ENCODE measurements at regions not wholly inside any gene's neighbourhood (a gene's known extent, or its start where the extent isn't known, plus 50 kb on each side); places are given as distances from the start of the nearest gene placed in this dataset.

DNA sequence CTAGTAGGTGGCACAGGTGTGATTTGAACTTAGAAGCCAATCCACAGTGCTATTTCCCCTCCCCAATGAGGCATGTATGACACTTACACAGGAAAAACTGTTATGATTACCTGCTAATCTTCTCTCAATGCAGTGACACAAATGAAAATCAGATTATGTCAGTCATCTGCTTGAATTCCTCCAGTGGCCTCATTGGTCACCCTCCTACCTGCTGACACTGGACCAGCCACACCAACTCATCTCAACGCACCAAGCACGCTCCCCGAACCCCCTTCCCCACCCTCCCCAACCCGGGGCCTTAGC, 82.2 kb upstream of the SEC11C start:
- intact Hi-C loops (cut with micrococcal nuclease) = loop anchor here in 1 of 2 donors (1.0 kb wide), 2 partner anchors 276 to 289 kb away; no protein-coding TSS in a partner anchor
- Histone ChIP-seq H3K27ac (ENCODE audit: low read depth, low read length) (no peak overlapping the region), H3K4me3 (ENCODE audit: low read length) (no peak overlapping the region), H3K36me3 (ENCODE audit: control insufficient read depth in 2 of 3, insufficient read depth in 3 of 3, low read length in 3 of 3) (no peaks in the 10 kb centered on the region), H3K27me3 (ENCODE audit: control insufficient read depth in 2 of 2, insufficient read depth in 2 of 2, low read length in 2 of 2) (no peaks in the 10 kb centered on the region), H3K4me1 (ENCODE audit: control insufficient read depth in 2 of 2, insufficient read depth in 2 of 2, low read length in 2 of 2) (no peaks in the 10 kb centered on the region), H3K9me3 (ENCODE audit: control insufficient read depth in 2 of 3, low read length in 3 of 3) (no peaks in the 10 kb centered on the region)
- Mint-ChIP-seq H3K27ac (no peak overlapping the region), H3K4me1 (peaks cover 0 to 1% (median 0%) of the 10 kb centered on the region in 7 donors), H3K36me3 (no peaks in the 10 kb centered on the region), H3K4me3 (no peak overlapping the region), H3K27me3 (peaks cover 6 to 31% (median 20%) of the 10 kb centered on the region in 5 donors), H3K9me3 (no peaks in the 10 kb centered on the region)
- DNase-seq (no peak), ATAC-seq (no peak)
- POLR2A ChIA-PET = no interaction called here
- CTCF ChIA-PET = interaction anchor here (0.8 kb wide), 1 partner anchor 11 kb away, joined by 3 read pairs; no protein-coding TSS in a partner anchor

DNA sequence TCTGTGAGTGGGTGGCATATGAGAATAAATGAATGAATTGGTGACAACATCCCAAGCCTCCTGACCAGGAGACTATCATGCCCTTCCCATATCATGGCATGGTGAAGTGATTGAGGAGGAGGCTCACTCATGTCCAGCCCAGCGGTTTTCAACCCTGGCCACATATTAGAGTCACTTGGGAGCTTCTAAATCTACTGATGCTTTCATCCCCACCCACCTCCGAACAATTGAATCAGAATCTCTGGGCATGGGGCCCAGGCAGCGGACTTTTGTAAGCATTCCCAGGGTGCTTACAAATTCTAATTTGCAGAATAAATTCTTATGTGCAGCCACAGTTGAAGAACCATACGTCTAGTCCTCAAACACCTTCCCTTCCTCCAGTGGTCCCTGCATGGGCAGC, 81.7 kb upstream of the SEC11C start:
- Mint-ChIP-seq H3K9me3 (no peaks in the 10 kb centered on the region), H3K4me3 (no peak overlapping the region), H3K4me1 (peaks cover 0 to 1% (median 0%) of the 10 kb centered on the region in 7 donors), H3K27ac (no peak overlapping the region), H3K27me3 (peaks cover 6 to 30% (median 22%) of the 10 kb centered on the region in 5 donors), H3K36me3 (no peaks in the 10 kb centered on the region)
- no peak for ATAC-seq
- DNase-seq = no peak
- no peaks in the 10 kb centered on the region for H3K36me3 ChIP-seq (ENCODE audit: control insufficient read depth in 2 of 3, insufficient read depth in 3 of 3, low read length in 3 of 3)
- no peak overlapping the region for H3K27ac ChIP-seq (ENCODE audit: low read depth, low read length)
- H3K4me3 ChIP-seq (ENCODE audit: low read length) = no peak overlapping the region
- no peaks in the 10 kb centered on the region for H3K4me1 ChIP-seq (ENCODE audit: control insufficient read depth in 2 of 2, insufficient read depth in 2 of 2, low read length in 2 of 2)
- H3K27me3 ChIP-seq (ENCODE audit: control insufficient read depth in 2 of 2, insufficient read depth in 2 of 2, low read length in 2 of 2) = no peaks in the 10 kb centered on the region
- intact Hi-C loops (cut with micrococcal nuclease) = loop anchor here in 1 of 2 donors (1.0 kb wide), 2 partner anchors 277 to 290 kb away; no protein-coding TSS in a partner anchor
- ChIA-PET CTCF (interaction anchor here (0.8 kb wide), 1 partner anchor 10 kb away, joined by 3 read pairs; no protein-coding TSS in a partner anchor), POLR2A (no interaction called here)
- no peaks in the 10 kb centered on the region for H3K9me3 ChIP-seq (ENCODE audit: control insufficient read depth in 2 of 3, low read length in 3 of 3)

DNA sequence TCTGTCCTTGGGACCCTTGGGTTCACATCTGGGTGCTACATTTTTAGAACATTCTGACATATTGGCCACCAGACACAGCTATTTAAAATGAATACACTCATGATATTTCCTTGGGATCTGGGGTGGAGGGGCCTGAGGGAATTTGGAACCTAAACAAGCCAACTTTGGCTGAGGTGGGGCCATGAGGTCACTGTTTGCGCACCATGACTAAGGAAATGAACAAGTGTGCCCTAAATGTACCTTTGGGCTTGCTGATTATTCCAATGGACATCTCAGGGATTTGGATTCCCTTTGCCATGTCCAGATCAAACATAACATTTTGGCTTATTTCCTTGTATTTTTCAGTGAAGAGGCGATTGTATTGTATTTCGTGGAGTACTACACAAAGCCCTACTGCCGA, 80.5 kb upstream of the SEC11C start:
- H3K27ac ChIP-seq (ENCODE audit: low read depth, low read length) = no peak overlapping the region
- no peak for ATAC-seq
- no peaks in the 10 kb centered on the region for H3K9me3 Mint-ChIP-seq
- H3K27me3 Mint-ChIP-seq = peaks cover 8 to 31% (median 24%) of the 10 kb centered on the region in 5 donors
- DNase-seq = no peak
- H3K27ac Mint-ChIP-seq = no peak overlapping the region
- POLR2A ChIA-PET = no interaction called here
- no peak overlapping the region for H3K4me3 ChIP-seq (ENCODE audit: low read length)
- CTCF ChIA-PET = interaction anchor here (1.2 to 1.7 kb wide), 2 partner anchors 12 to 293 kb away, joined by 4 to 7 read pairs; no protein-coding TSS in a partner anchor
- H3K27me3 ChIP-seq (ENCODE audit: control insufficient read depth in 2 of 2, insufficient read depth in 2 of 2, low read length in 2 of 2) = no peaks in the 10 kb centered on the region
- no peaks in the 10 kb centered on the region for H3K4me1 ChIP-seq (ENCODE audit: control insufficient read depth in 2 of 2, insufficient read depth in 2 of 2, low read length in 2 of 2)
- H3K36me3 Mint-ChIP-seq = no peaks in the 10 kb centered on the region
- H3K36me3 ChIP-seq (ENCODE audit: control insufficient read depth in 2 of 3, insufficient read depth in 3 of 3, low read length in 3 of 3) = no peaks in the 10 kb centered on the region
- H3K4me3 Mint-ChIP-seq = no peak overlapping the region
- H3K4me1 Mint-ChIP-seq = peaks cover 0 to 1% (median 0%) of the 10 kb centered on the region in 7 donors
- H3K9me3 ChIP-seq (ENCODE audit: control insufficient read depth in 2 of 3, low read length in 3 of 3) = no peaks in the 10 kb centered on the region
- intact Hi-C loops (cut with micrococcal nuclease) = no loop called here

DNA sequence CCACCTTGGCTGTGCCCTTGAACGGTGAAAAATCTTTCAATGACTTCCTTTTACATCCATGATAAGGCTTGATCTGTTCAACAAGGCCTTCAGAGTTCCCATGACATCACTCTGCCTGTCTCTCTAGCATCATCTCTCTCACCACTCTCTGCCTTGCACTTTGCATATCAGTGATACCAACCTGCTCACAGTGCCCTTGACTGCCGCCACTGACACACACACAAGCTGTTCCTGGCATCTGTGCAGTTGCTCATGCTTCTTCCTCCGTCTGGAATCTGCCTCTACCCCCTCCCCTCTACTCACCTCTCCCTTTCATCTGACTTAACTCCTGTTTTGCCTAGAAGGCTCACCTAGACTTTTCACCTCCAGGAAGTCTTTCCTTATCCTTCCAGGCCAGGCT, 79.1 kb upstream of the SEC11C start:
- no peaks in the 10 kb centered on the region for H3K4me1 ChIP-seq (ENCODE audit: control insufficient read depth in 2 of 2, insufficient read depth in 2 of 2, low read length in 2 of 2)
- Mint-ChIP-seq H3K9me3 (no peaks in the 10 kb centered on the region), H3K36me3 (no peaks in the 10 kb centered on the region), H3K27ac (no peak overlapping the region), H3K4me3 (no peak overlapping the region), H3K4me1 (peaks cover 0 to 1% (median 0%) of the 10 kb centered on the region in 7 donors), H3K27me3 (peaks cover 8 to 29% (median 20%) of the 10 kb centered on the region in 5 donors)
- intact Hi-C loops (cut with micrococcal nuclease) = no loop called here
- H3K4me3 ChIP-seq (ENCODE audit: low read length) = no peak overlapping the region
- H3K27me3 ChIP-seq (ENCODE audit: control insufficient read depth in 2 of 2, insufficient read depth in 2 of 2, low read length in 2 of 2) = no peaks in the 10 kb centered on the region
- H3K36me3 ChIP-seq (ENCODE audit: control insufficient read depth in 2 of 3, insufficient read depth in 3 of 3, low read length in 3 of 3) = no peaks in the 10 kb centered on the region
- ChIA-PET CTCF (interaction anchor here (1.2 to 1.7 kb wide), 2 partner anchors 10 to 295 kb away, joined by 4 to 7 read pairs; no protein-coding TSS in a partner anchor), POLR2A (no interaction called here)
- no peak overlapping the region for H3K27ac ChIP-seq (ENCODE audit: low read depth, low read length)
- no peak for ATAC-seq
- DNase-seq = no peak
- H3K9me3 ChIP-seq (ENCODE audit: control insufficient read depth in 2 of 3, low read length in 3 of 3) = no peaks in the 10 kb centered on the region

DNA sequence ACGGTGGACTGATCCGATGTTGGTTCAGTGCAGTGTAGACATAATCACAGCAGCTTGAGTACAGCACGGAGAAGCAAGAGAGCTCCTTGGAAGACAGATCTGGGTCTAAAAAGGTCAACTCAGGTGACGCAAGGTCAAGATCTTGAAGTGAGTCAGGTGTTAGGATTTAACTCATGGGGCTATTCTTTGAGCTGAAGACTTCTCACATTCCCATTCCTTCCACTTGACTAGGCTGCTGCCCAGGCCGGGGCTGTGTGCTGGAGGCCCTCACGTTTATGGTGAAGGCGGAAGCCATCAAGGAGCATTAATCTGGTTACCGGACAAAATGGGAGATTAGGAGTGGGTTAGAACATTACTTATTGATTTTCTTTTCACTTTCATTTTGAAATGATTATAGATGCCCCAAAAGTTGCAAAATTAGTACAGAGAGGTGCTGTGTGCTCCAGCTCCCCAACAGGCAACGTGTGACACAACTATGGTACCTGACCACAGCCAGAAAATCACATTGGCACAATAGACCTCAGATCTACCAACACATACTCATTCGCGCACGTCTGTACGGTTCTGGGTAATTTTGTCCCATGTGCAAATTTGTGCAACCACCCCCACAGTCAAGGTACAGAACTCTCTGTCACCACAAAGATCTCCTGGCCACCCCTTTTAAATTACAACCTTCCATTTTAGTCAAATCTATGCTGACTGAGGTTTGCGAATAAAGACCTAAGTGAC, 77.6 kb upstream of the SEC11C start:
- Histone ChIP-seq H3K27ac (ENCODE audit: low read depth, low read length) (no peak overlapping the region), H3K9me3 (ENCODE audit: control insufficient read depth in 2 of 3, low read length in 3 of 3) (no peaks in the 10 kb centered on the region), H3K36me3 (ENCODE audit: control insufficient read depth in 2 of 3, insufficient read depth in 3 of 3, low read length in 3 of 3) (no peaks in the 10 kb centered on the region), H3K4me1 (ENCODE audit: control insufficient read depth in 2 of 2, insufficient read depth in 2 of 2, low read length in 2 of 2) (no peaks in the 10 kb centered on the region), H3K4me3 (ENCODE audit: low read length) (no peak overlapping the region), H3K27me3 (ENCODE audit: control insufficient read depth in 2 of 2, insufficient read depth in 2 of 2, low read length in 2 of 2) (no peaks in the 10 kb centered on the region)
- intact Hi-C loops (cut with micrococcal nuclease) = no loop called here
- Mint-ChIP-seq H3K4me1 (peaks cover 0 to 1% (median 0%) of the 10 kb centered on the region in 7 donors), H3K27ac (no peak overlapping the region), H3K4me3 (no peak overlapping the region), H3K9me3 (no peaks in the 10 kb centered on the region), H3K36me3 (no peaks in the 10 kb centered on the region), H3K27me3 (peaks cover 6 to 29% (median 20%) of the 10 kb centered on the region in 5 donors)
- POLR2A ChIA-PET = no interaction called here
- DNase-seq = no peak
- no peak for ATAC-seq
- CTCF ChIA-PET = interaction anchor here (0.7 to 1.0 kb wide), 2 partner anchors 8 to 51 kb away, joined by 3 read pairs; no protein-coding TSS in a partner anchor

DNA sequence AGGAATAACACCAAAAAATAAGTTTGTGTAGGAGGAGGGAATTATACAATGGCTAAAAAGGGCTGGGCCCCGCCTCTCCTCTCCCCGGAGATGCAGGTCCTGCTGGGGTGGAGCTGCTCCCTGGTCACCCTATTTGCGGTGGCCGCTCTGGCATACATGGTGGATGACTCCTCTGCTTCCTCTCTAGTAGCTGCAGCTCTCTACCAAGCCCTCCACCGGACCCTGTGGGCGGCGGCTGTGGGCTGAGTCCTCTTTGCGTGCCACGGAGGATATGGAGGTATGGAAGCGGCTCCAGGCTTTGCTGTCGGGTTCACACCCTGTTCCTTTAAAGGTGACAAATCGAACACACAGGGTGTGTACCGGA, 77.1 kb upstream of the SEC11C start:
- Mint-ChIP-seq H3K9me3 (no peaks in the 10 kb centered on the region), H3K27me3 (peaks cover 6 to 29% (median 20%) of the 10 kb centered on the region in 5 donors), H3K27ac (no peak overlapping the region), H3K4me3 (no peak overlapping the region), H3K36me3 (no peaks in the 10 kb centered on the region), H3K4me1 (peaks cover 0 to 1% (median 0%) of the 10 kb centered on the region in 7 donors)
- Histone ChIP-seq H3K27me3 (ENCODE audit: control insufficient read depth in 2 of 2, insufficient read depth in 2 of 2, low read length in 2 of 2) (no peaks in the 10 kb centered on the region), H3K9me3 (ENCODE audit: control insufficient read depth in 2 of 3, low read length in 3 of 3) (no peaks in the 10 kb centered on the region), H3K4me1 (ENCODE audit: control insufficient read depth in 2 of 2, insufficient read depth in 2 of 2, low read length in 2 of 2) (no peaks in the 10 kb centered on the region), H3K36me3 (ENCODE audit: control insufficient read depth in 2 of 3, insufficient read depth in 3 of 3, low read length in 3 of 3) (no peaks in the 10 kb centered on the region), H3K27ac (ENCODE audit: low read depth, low read length) (no peak overlapping the region), H3K4me3 (ENCODE audit: low read length) (no peak overlapping the region)
- no peak for ATAC-seq
- ChIA-PET POLR2A (no interaction called here), CTCF (no interaction called here)
- intact Hi-C loops (cut with micrococcal nuclease) = no loop called here
- no peak for DNase-seq

Data from naive thymus-derived CD4-positive, alpha-beta T cell (primary cell).